Stomach (tissue), 8 donors: ENCODE measurements at regions not wholly inside any gene's neighbourhood (a gene's known extent, or its start where the extent isn't known, plus 50 kb on each side); places are given as distances from the start of the nearest gene placed in this dataset.

Source experiments
- DNase-seq, 2 donors: peaks; one replicate each; pipeline versions ENCODE4 v3.0.0 to v3.0.0-alpha.2; 2013 to 2019
- H3K27ac ChIP-seq, 5 donors: fragments of 200-600 bp in 4 of 5; sonication (generic) in 4 of 5; one replicate each; pipeline ENCODE4 v1.5.1; 2013 to 2019; ENCODE audit warnings: mild to moderate bottlenecking in 1 of 5, moderate library complexity in 1 of 5
- H3K27me3 ChIP-seq, 3 donors: fragments of 200-600 bp; sonication (generic); one replicate each; pipeline ENCODE4 v1.5.1; 2017 to 2019; ENCODE audit warnings: mixed run types in 1 of 3
- H3K36me3 ChIP-seq, 4 donors: fragments of 200-600 bp; sonication (generic); 1 replicate in 3 of 4; 2 replicates in 1 of 4; pipeline ENCODE4 v1.5.1; 2016 to 2019
- H3K4me1 ChIP-seq, 4 donors: fragments of 200-600 bp; sonication (generic); one replicate each; pipeline ENCODE4 v1.5.1; 2016 to 2019
- H3K4me3 ChIP-seq, 4 donors: fragments of 200-600 bp; sonication (generic) in 3 of 4; one replicate each; pipeline ENCODE4 v1.5.1; 2016 to 2019; ENCODE audit warnings: mild to moderate bottlenecking in 1 of 4
- H3K9me3 ChIP-seq, 4 donors: fragments of 200-600 bp; sonication (generic); one replicate each; pipeline ENCODE4 v1.5.1; 2016 to 2019
- EP300 ChIP-seq: sonication (generic); formaldehyde crosslinking; IDR thresholded peaks from one replicate; pipeline ENCODE4 v1.6.1; 2017; ENCODE audit warnings: antibody characterized with exemption
- POLR2A ChIP-seq, 4 donors: fragments of 450-650 bp; IDR thresholded peaks; one replicate each; pipeline ENCODE4 v1.6.1; 2016; ENCODE audit warnings: antibody characterized with exemption in 4 of 4, control low read depth in 2 of 4, mild to moderate bottlenecking in 1 of 4, moderate library complexity in 1 of 4
- POLR2AphosphoS5 ChIP-seq, 3 donors: sonication (generic); formaldehyde crosslinking; IDR thresholded peaks; one replicate each; pipeline ENCODE4 v1.6.1; 2016; ENCODE audit warnings: antibody characterized with exemption in 3 of 3
- WGBS, 5 donors: extraction: QIAGEN DNeasy Blood & Tissue Kit in 3 of 5; methylation state at CpG; one replicate each; pipeline versions ENCODE4 v1.1.5 to v1.1.7; 2013 to 2018; 5-methylcytosine and 5-hydroxymethylcytosine counted together
- intact Hi-C: fragments of 100-400 bp; cut with DNase I; formaldehyde crosslinking; loops from one replicate; pipeline ENCODE4 v1.15.1; 2023; ENCODE audit warnings: low total_unique reads
- TF ChIP-seq, protein P1 (sequence below), 7 experiments: fragments of 450-650 bp in 4 of 7; fragments of 200-600 bp in 3 of 7; sonication (generic) in 3 of 7; IDR thresholded peaks; one replicate each; pipeline ENCODE4 v1.5.1; 2016 to 2019; ENCODE audit warnings: antibody characterized with exemption in 7 of 7, control low read depth in 2 of 7, mild to moderate bottlenecking in 1 of 7
- donor health status: healthy with polysubstance abuse.
- donor health status: Bipolar disorder and iron deficiency.
- donor health status: healthy.

- Histone ChIP-seq H3K36me3 (no peaks in the 10 kb centered on the region), H3K27ac (no peak overlapping the region), H3K4me3 (no peak overlapping the region), H3K9me3 (no peaks in the 10 kb centered on the region), H3K27me3 (no peaks in the 10 kb centered on the region), H3K4me1 (no peaks in the 10 kb centered on the region)
- intact Hi-C loops, result no loop called here
- DNase-seq, result no peak
- 85 to 92% (median 89%) methylated on average over 2 of the region's 2 CpGs for WGBS, 5 donors
- TF ChIP-seq, protein P1, sequence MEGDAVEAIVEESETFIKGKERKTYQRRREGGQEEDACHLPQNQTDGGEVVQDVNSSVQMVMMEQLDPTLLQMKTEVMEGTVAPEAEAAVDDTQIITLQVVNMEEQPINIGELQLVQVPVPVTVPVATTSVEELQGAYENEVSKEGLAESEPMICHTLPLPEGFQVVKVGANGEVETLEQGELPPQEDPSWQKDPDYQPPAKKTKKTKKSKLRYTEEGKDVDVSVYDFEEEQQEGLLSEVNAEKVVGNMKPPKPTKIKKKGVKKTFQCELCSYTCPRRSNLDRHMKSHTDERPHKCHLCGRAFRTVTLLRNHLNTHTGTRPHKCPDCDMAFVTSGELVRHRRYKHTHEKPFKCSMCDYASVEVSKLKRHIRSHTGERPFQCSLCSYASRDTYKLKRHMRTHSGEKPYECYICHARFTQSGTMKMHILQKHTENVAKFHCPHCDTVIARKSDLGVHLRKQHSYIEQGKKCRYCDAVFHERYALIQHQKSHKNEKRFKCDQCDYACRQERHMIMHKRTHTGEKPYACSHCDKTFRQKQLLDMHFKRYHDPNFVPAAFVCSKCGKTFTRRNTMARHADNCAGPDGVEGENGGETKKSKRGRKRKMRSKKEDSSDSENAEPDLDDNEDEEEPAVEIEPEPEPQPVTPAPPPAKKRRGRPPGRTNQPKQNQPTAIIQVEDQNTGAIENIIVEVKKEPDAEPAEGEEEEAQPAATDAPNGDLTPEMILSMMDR (IDR thresholded peaks at IDR 0.05), result no peak
- TF ChIP-seq POLR2A (IDR thresholded peaks at IDR 0.05), result no peak
- no peak for TF ChIP-seq POLR2AphosphoS5 (IDR thresholded peaks at IDR 0.05)
- TF ChIP-seq EP300, result no peak
Measured at GRCh38 chr3:159059395-159059794, 257.5 kb downstream of the MFSD1 start.

GRCh38 chr3:159062734-159063410 lies 261.0 kb downstream of the MFSD1 start:
- Histone ChIP-seq H3K27ac (no peak overlapping the region), H3K27me3 (no peaks in the 10 kb centered on the region), H3K36me3 (no peaks in the 10 kb centered on the region), H3K4me1 (no peaks in the 10 kb centered on the region), H3K4me3 (no peak overlapping the region), H3K9me3 (no peaks in the 10 kb centered on the region)
- 61 to 84% (median 81%) methylated on average over 6 of the region's 6 CpGs for WGBS, 5 donors
- intact Hi-C loops, result no loop called here
- TF ChIP-seq, protein P1 (IDR thresholded peaks at IDR 0.05), result no peak
- TF ChIP-seq EP300 (no peak), POLR2A (IDR thresholded peaks at IDR 0.05) (no peak), POLR2AphosphoS5 (IDR thresholded peaks at IDR 0.05) (no peak)
- DNase-seq, result no peak

- DNase-seq, result no peak
- WGBS, 5 donors, result 50 to 63% (median 61%) methylated on average over 7 of the region's 7 CpGs
- Histone ChIP-seq H3K9me3 (no peaks in the 10 kb centered on the region), H3K36me3 (no peaks in the 10 kb centered on the region), H3K27me3 (no peaks in the 10 kb centered on the region), H3K4me3 (no peak within 1 kb of the TSS), H3K4me1 (no peaks in the 10 kb centered on the region), H3K27ac (no peak within 1 kb of the TSS)
- TF ChIP-seq POLR2AphosphoS5 (IDR thresholded peaks at IDR 0.05) (no peak), POLR2A (IDR thresholded peaks at IDR 0.05) (no peak), EP300 (no peak)
- TF ChIP-seq, protein P1 (IDR thresholded peaks at IDR 0.05), result no peak
- intact Hi-C loops, result no loop called here
Measured at GRCh38 chr3:159069091-159069490, 267.2 kb downstream of the MFSD1 start, which contains the start of gene IQCJ. TSS of gene IQCJ (plus strand) at chr3:159069319.

DNA sequence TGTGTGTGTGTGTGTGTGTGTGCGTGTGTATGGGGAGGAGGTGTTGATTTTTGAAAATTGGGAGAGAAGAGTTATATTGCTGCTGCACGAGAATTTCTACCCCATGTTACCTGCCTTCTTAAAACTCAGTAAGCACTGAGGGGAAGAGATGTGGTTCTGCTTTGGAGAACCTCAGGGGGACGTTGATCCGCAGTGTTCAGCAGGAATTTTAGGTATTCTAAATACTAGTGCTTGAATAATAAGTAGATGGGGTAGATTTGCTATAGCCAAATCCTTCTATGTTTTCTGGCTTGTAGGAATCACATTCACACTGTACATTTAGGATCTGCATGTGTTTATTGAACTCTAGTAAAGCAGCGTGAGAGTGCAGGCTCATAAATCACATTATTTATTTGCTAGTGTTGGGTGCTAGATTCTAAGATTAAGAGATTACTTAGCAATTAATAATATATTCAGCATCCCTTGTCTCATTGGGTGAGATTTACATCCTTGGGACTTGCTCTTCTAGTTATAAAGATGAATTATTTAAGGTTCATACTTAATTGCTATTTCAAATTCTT lies 268.1 kb downstream of the MFSD1 start:
- Histone ChIP-seq H3K36me3 (no peaks in the 10 kb centered on the region), H3K27ac (no peak overlapping the region), H3K4me1 (no peaks in the 10 kb centered on the region), H3K27me3 (no peaks in the 10 kb centered on the region), H3K4me3 (no peak overlapping the region), H3K9me3 (no peaks in the 10 kb centered on the region)
- intact Hi-C loops, result no loop called here
- WGBS, 5 donors, result 48 to 70% (median 59%) methylated on average over 5 of the region's 5 CpGs
- no peak for DNase-seq
- TF ChIP-seq, protein P1 (IDR thresholded peaks at IDR 0.05), result no peak
- TF ChIP-seq POLR2A (IDR thresholded peaks at IDR 0.05) (no peak), POLR2AphosphoS5 (IDR thresholded peaks at IDR 0.05) (no peak), EP300 (no peak)
